GM12878 (cell line): ENCODE measurements at regions not wholly inside any gene's neighbourhood (a gene's known extent, or its start where the extent isn't known, plus 50 kb on each side); places are given as distances from the start of the nearest gene placed in this dataset.

Experiments
- ATAC-seq: fragments of 200-7000 bp; cut with Tn5 transposase; 3 replicates; pipeline ENCODE4 v1.9.1; 2020; ENCODE audit warnings: mild to moderate bottlenecking, moderate library complexity
- BruUV-seq: library from RNA; stranded (reverse); fragments of 400-500 nt; replicated peaks from 2 replicates; lab custom pipeline; 2021; lab: Mats Ljungman, UMichigan
- CTCF ChIA-PET: fragments of 300-600 bp; sonication (Branson Sonifier 250); formaldehyde crosslinking; extraction: SDS; loops from one replicate; lab custom pipeline; 2021; ENCODE audit warnings: inconsistent platforms; lab: Yijun Ruan, JAX
- POLR2A ChIA-PET: fragments of 350-600 bp; formaldehyde crosslinking; extraction: SDS; loops from one replicate; lab custom pipeline; 2021; ENCODE audit warnings: inconsistent platforms; lab: Charles Lee
- RAD21 ChIA-PET: fragments of 300-600 bp; sonication (Branson Sonifier 250); formaldehyde crosslinking; loops from one replicate; lab custom pipeline; 2023; ENCODE audit warnings: antibody characterized with exemption; ENCODE audit not compliant: unreplicated experiment; lab: Charles Lee
- SMC1A ChIA-PET: fragments of 300-600 bp; sonication (Branson Sonifier 250); formaldehyde crosslinking; loops from one replicate; lab custom pipeline; 2023; ENCODE audit not compliant: unreplicated experiment, uncharacterized antibody; lab: Charles Lee
- DNase-seq: peaks from one replicate; pipeline ENCODE4 v3.0.0-alpha.2; 2011; ENCODE audit warnings: low read depth, low spot score
- FAIRE-seq: peaks from 3 replicates; lab custom pipeline; 2011; peaks lifted over from hg19 to GRCh38; lab: Jason Lieb, UNC
- H2AFZ ChIP-seq: 2 replicates; pipeline ENCODE4 v1.6.0; 2011; ENCODE audit warnings: low read depth, low read length, control low read depth; ENCODE audit not compliant: control insufficient read depth
- H3K27ac ChIP-seq: 2 replicates; pipeline ENCODE4 v1.5.1; 2011; ENCODE audit warnings: control low read depth; ENCODE audit not compliant: control insufficient read depth, insufficient read depth
- H3K27me3 ChIP-seq, 2 experiments: replicated peaks in 1 of 2; 2 replicates each; pipeline versions ENCODE4 v1.6.0 to v1.6.1; 2011; ENCODE audit warnings: low read length in 1 of 2; ENCODE audit not compliant: control insufficient read depth in 2 of 2, insufficient read depth in 2 of 2
- H3K36me3 ChIP-seq, 2 experiments: 2 replicates each; pipeline ENCODE4 v1.5.1; 2011; ENCODE audit warnings: low read length in 1 of 2; ENCODE audit not compliant: control insufficient read depth in 2 of 2, insufficient read depth in 2 of 2
- H3K4me1 ChIP-seq: 2 replicates; pipeline ENCODE4 v1.6.1; 2011; ENCODE audit warnings: mild to moderate bottlenecking, low read length, moderate library complexity, mixed read lengths; ENCODE audit not compliant: control insufficient read depth, insufficient read depth
- H3K4me2 ChIP-seq: 2 replicates; pipeline ENCODE4 v1.6.0; 2011; ENCODE audit warnings: control low read depth; ENCODE audit not compliant: control insufficient read depth, insufficient read depth
- H3K4me3 ChIP-seq: fragments of 200-600 bp; sonication (generic); 2 replicates; pipeline ENCODE4 v1.5.1; 2016
- H3K79me2 ChIP-seq: 2 replicates; pipeline ENCODE4 v1.6.0; 2011; ENCODE audit warnings: low read length; ENCODE audit not compliant: control insufficient read depth, insufficient read depth
- H3K9ac ChIP-seq: 2 replicates; pipeline ENCODE4 v1.8.0; 2011; ENCODE audit warnings: low read length, control low read depth, mixed read lengths; ENCODE audit not compliant: control insufficient read depth, insufficient read depth
- H3K9me3 ChIP-seq: replicated peaks from 3 replicates; pipeline ENCODE4 v1.5.1; 2011; ENCODE audit warnings: mild to moderate bottlenecking, low read length; ENCODE audit not compliant: control insufficient read depth, insufficient read depth
- H4K20me1 ChIP-seq: 2 replicates; pipeline ENCODE4 v1.6.0; 2011; ENCODE audit not compliant: control insufficient read depth, insufficient read depth
- CREB1 ChIP-seq: IDR thresholded peaks from 2 replicates; pipeline ENCODE4 v1.6.1; 2012; ENCODE audit warnings: low read depth, mild to moderate bottlenecking, inconsistent platforms
- EGR1 ChIP-seq, 2 experiments: IDR thresholded peaks; 1 replicate in 1 of 2; 2 replicates in 1 of 2; pipeline ENCODE4 v1.6.1; 2011 to 2012; ENCODE audit warnings: low read depth in 2 of 2, low read length in 2 of 2, borderline replicate concordance in 1 of 2, mild to moderate bottlenecking in 1 of 2, moderate library complexity in 1 of 2
- ESRRA ChIP-seq: IDR thresholded peaks from 2 replicates; pipeline ENCODE4 v1.6.1; 2012; ENCODE audit warnings: mild to moderate bottlenecking, low read length, improper control_type of control experiment
- HDAC6 ChIP-seq: fragments of 200-600 bp; sonication (generic); IDR thresholded peaks from one replicate; pipeline ENCODE4 v1.8.0; 2017; ENCODE audit warnings: antibody characterized with exemption; ENCODE audit not compliant: unreplicated experiment
- MTA2 ChIP-seq: fragments of 450-650 bp; IDR thresholded peaks from 2 replicates; pipeline ENCODE4 v1.6.1; 2016; ENCODE audit warnings: low read depth, mild to moderate bottlenecking, moderate library complexity
- POLR2AphosphoS5 ChIP-seq: IDR thresholded peaks from 2 replicates; pipeline ENCODE4 v1.6.1; 2011; ENCODE audit warnings: mild to moderate bottlenecking, low read length, inconsistent platforms
- SIX5 ChIP-seq: IDR thresholded peaks from 2 replicates; pipeline ENCODE4 v1.6.1; 2011; ENCODE audit warnings: mild to moderate bottlenecking, low read depth, low read length, moderate library complexity; ENCODE audit not compliant: severe bottlenecking
- SP1 ChIP-seq: IDR thresholded peaks from one replicate; pipeline ENCODE4 v1.6.1; 2011; ENCODE audit warnings: low read depth, low read length
- TCF7 ChIP-seq: IDR thresholded peaks from 2 replicates; pipeline ENCODE4 v1.6.1; 2014; ENCODE audit warnings: antibody characterized with exemption, borderline replicate concordance
- YBX1 ChIP-seq: fragments of 450-650 bp; IDR thresholded peaks from 2 replicates; pipeline ENCODE4 v1.6.1; 2016; ENCODE audit warnings: antibody characterized with exemption
- ZNF24 ChIP-seq: fragments of 450-650 bp; IDR thresholded peaks from 2 replicates; pipeline ENCODE4 v1.6.1; 2017; ENCODE audit warnings: antibody characterized with exemption, mild to moderate bottlenecking
- ZNF622 ChIP-seq: fragments of 450-650 bp; IDR thresholded peaks from 2 replicates; pipeline ENCODE4 v1.6.1; 2017; ENCODE audit warnings: mild to moderate bottlenecking, inconsistent platforms
- WGBS: methylation state at CpG from one replicate; pipeline ENCODE4 v1.1.6; 2016; ENCODE audit warnings: low lambda C conversion rate; ENCODE audit not compliant: insufficient replicate concordance, insufficient coverage; ENCODE audit errors: missing lambda C conversion rate; 5-methylcytosine and 5-hydroxymethylcytosine counted together
- in situ Hi-C: fragments of 300-500 bp; cut with MboI; formaldehyde crosslinking; loops from 9 replicates; pipeline ENCODE4 v1.14.3; 2018; ENCODE audit warnings: mixed read lengths
- intact Hi-C: fragments of 100-400 bp; cut with micrococcal nuclease; formaldehyde crosslinking; loops from one replicate; pipeline ENCODE4 v1.14.2; 2022; ENCODE audit not compliant: unreplicated experiment
- TF ChIP-seq, protein P1 (sequence below): fragments of 450-650 bp; IDR thresholded peaks from 2 replicates; pipeline ENCODE4 v1.6.1; 2016; ENCODE audit warnings: mild to moderate bottlenecking
- TF ChIP-seq, protein P2 (sequence below): fragments of 450-650 bp; IDR thresholded peaks from 2 replicates; pipeline ENCODE4 v1.6.1; 2017; ENCODE audit warnings: mild to moderate bottlenecking, moderate library complexity
- TF ChIP-seq, protein P3 (sequence below): IDR thresholded peaks from 2 replicates; pipeline ENCODE4 v1.6.1; 2012; ENCODE audit warnings: low read length, inconsistent platforms

- TF ChIP-seq ZNF622, result no peak
- TF ChIP-seq ESRRA, result no peak
- TF ChIP-seq, all 136 proteins: peak for 0
Measured at GRCh38 chr19:56976995-56977906, 136.7 kb upstream of the PEG3 start (continued).

- Histone ChIP-seq H3K36me3 (no peaks in the 10 kb centered on the region), H3K4me1 (no peaks in the 10 kb centered on the region), H3K27ac (no peak overlapping the region), H3K27me3 (no peaks in the 10 kb centered on the region), H3K4me2 (no peak overlapping the region), H4K20me1 (no peaks in the 10 kb centered on the region), H3K9me3 (no peaks in the 10 kb centered on the region; the same call in 2 of the 3 replicates), H2AFZ (no peak overlapping the region), H3K9ac (no peak overlapping the region), H3K4me3 (no peak overlapping the region), H3K79me2 (no peaks in the 10 kb centered on the region)
- RAD21 ChIA-PET, result no interaction called here
- intact Hi-C loops (no loop called here), in situ Hi-C loops (no loop called here)
- WGBS, result 38% methylated on average over 20 of the region's 20 CpGs
- CTCF ChIA-PET, result no interaction called here
- DNase-seq (no peak), ATAC-seq (no peak), FAIRE-seq (no peak)
- POLR2A ChIA-PET, result no interaction called here
- no TSS peak for BruUV-seq
- SMC1A ChIA-PET, result no interaction called here
- no peak for TF ChIP-seq MTA2
- TF ChIP-seq, protein P1, sequence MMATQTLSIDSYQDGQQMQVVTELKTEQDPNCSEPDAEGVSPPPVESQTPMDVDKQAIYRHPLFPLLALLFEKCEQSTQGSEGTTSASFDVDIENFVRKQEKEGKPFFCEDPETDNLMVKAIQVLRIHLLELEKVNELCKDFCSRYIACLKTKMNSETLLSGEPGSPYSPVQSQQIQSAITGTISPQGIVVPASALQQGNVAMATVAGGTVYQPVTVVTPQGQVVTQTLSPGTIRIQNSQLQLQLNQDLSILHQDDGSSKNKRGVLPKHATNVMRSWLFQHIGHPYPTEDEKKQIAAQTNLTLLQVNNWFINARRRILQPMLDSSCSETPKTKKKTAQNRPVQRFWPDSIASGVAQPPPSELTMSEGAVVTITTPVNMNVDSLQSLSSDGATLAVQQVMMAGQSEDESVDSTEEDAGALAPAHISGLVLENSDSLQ, result no peak
- no peak for TF ChIP-seq SIX5
- TF ChIP-seq SP1, result no peak
- no peak for TF ChIP-seq EGR1 (IDR thresholded peaks at IDR 0.05; ENCODE audit: borderline replicate concordance in 1 of 2, low read depth in 2 of 2, low read length in 2 of 2)
- no peak for TF ChIP-seq HDAC6
- TF ChIP-seq ZNF24, result no peak
- TF ChIP-seq YBX1, result no peak
- TF ChIP-seq POLR2AphosphoS5, result no peak
- TF ChIP-seq TCF7, result no peak
- TF ChIP-seq, protein P2, sequence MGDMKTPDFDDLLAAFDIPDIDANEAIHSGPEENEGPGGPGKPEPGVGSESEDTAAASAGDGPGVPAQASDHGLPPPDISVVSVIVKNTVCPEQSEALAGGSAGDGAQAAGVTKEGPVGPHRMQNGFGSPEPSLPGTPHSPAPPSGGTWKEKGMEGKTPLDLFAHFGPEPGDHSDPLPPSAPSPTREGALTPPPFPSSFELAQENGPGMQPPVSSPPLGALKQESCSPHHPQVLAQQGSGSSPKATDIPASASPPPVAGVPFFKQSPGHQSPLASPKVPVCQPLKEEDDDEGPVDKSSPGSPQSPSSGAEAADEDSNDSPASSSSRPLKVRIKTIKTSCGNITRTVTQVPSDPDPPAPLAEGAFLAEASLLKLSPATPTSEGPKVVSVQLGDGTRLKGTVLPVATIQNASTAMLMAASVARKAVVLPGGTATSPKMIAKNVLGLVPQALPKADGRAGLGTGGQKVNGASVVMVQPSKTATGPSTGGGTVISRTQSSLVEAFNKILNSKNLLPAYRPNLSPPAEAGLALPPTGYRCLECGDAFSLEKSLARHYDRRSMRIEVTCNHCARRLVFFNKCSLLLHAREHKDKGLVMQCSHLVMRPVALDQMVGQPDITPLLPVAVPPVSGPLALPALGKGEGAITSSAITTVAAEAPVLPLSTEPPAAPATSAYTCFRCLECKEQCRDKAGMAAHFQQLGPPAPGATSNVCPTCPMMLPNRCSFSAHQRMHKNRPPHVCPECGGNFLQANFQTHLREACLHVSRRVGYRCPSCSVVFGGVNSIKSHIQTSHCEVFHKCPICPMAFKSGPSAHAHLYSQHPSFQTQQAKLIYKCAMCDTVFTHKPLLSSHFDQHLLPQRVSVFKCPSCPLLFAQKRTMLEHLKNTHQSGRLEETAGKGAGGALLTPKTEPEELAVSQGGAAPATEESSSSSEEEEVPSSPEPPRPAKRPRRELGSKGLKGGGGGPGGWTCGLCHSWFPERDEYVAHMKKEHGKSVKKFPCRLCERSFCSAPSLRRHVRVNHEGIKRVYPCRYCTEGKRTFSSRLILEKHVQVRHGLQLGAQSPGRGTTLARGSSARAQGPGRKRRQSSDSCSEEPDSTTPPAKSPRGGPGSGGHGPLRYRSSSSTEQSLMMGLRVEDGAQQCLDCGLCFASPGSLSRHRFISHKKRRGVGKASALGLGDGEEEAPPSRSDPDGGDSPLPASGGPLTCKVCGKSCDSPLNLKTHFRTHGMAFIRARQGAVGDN, result no peak
- TF ChIP-seq CREB1, result no peak
- TF ChIP-seq, protein P3, sequence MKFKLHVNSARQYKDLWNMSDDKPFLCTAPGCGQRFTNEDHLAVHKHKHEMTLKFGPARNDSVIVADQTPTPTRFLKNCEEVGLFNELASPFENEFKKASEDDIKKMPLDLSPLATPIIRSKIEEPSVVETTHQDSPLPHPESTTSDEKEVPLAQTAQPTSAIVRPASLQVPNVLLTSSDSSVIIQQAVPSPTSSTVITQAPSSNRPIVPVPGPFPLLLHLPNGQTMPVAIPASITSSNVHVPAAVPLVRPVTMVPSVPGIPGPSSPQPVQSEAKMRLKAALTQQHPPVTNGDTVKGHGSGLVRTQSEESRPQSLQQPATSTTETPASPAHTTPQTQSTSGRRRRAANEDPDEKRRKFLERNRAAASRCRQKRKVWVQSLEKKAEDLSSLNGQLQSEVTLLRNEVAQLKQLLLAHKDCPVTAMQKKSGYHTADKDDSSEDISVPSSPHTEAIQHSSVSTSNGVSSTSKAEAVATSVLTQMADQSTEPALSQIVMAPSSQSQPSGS, result no peak
Measured at GRCh38 chr19:56978023-56978565, 137.6 kb upstream of the PEG3 start.
